Right lobe of liver (tissue), 4 donors: ENCODE measurements at regions not wholly inside any gene's neighbourhood (a gene's known extent, or its start where the extent isn't known, plus 50 kb on each side); places are given as distances from the start of the nearest gene placed in this dataset.

Experiments used
- CTCF ChIP-seq, 4 donors: fragments of 200-600 bp in 3 of 4; fragments of 450-650 bp in 1 of 4; IDR thresholded peaks; one replicate each; pipeline versions ENCODE4 v1.5.1 to v1.8.0; 2016 to 2022; ENCODE audit warnings: antibody characterized with exemption in 4 of 4, mild to moderate bottlenecking in 2 of 4
- POLR2A ChIP-seq: fragments of 450-650 bp; IDR thresholded peaks from one replicate; pipeline ENCODE4 v1.6.1; 2017; ENCODE audit warnings: antibody characterized with exemption, mild to moderate bottlenecking
- donor health status: DM: no; HTN: no; CAD: no.
- donor health status: DM: no; HTN: no; CAD: no.
- donor health status: DM: no; HTN: yes; CAD: no.

GRCh38 chr10:64574371-64574770 lies 1053.2 kb downstream of the REEP3 start:
- TF ChIP-seq CTCF (IDR thresholded peaks at IDR 0.05), result no peak
- TF ChIP-seq POLR2A, result no peak
